Activated T-cell treated with anti-CD3 and anti-CD28 coated beads, Interleukin-2, amount 50 U/mL, for 4 hours (primary cell): ENCODE measurements at regions not wholly inside any gene's neighbourhood (a gene's known extent, or its start where the extent isn't known, plus 50 kb on each side); places are given as distances from the start of the nearest gene placed in this dataset.

Experiments
- ATAC-seq, 2 donors: fragments of 200-7000 bp; cut with Tn5 transposase; one replicate each; pipeline ENCODE4 v1.10.0; 2021
- DNase-seq: peaks from one replicate; pipeline ENCODE4 v3.0.0-alpha.2; 2020
- H3K27me3 Mint-ChIP-seq: one replicate; pipeline ENCODE4 v1.8.0; 2021; ENCODE audit warnings: low read depth, mixed read lengths
- H3K36me3 Mint-ChIP-seq: one replicate; pipeline ENCODE4 v1.8.0; 2022; ENCODE audit warnings: mixed read lengths; ENCODE audit not compliant: insufficient read depth
- H3K4me1 Mint-ChIP-seq: one replicate; pipeline ENCODE4 v1.8.0; 2021; ENCODE audit warnings: low read depth, mixed read lengths
- H3K4me3 Mint-ChIP-seq: one replicate; pipeline ENCODE4 v1.8.0; 2021; ENCODE audit warnings: mild to moderate bottlenecking, moderate library complexity, mixed read lengths
- H3K9me3 Mint-ChIP-seq: one replicate; pipeline ENCODE4 v1.8.0; 2021; ENCODE audit warnings: mixed read lengths

DNA sequence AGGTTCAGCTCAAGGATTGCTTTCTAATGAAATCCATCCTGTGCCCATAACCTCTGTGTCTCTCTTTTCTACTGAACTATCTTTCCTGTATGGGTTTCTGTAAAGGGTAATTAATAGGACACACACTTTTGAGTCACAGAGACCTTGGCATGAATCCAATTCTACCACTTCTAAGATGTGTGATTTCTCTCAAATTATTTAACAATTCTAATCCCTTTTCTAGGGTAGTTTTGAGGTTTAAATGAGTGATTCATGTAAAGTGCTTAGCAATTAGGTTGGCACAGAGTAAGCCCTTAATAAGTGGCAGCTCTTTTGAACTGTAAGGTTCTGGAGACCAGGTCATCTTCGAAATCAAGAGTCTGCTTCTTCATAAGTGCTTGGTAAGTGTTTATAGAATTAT is 202.7 kb downstream of the RASSF9 start:
- no peaks in the 10 kb centered on the region for H3K36me3 Mint-ChIP-seq
- no peaks in the 10 kb centered on the region for H3K4me1 Mint-ChIP-seq
- ATAC-seq (no peak), DNase-seq (no peak)
- H3K9me3 Mint-ChIP-seq: peaks cover 12% of the 10 kb centered on the region
- H3K27me3 Mint-ChIP-seq: no peaks in the 10 kb centered on the region
- no peak overlapping the region for H3K4me3 Mint-ChIP-seq

- Mint-ChIP-seq H3K36me3 (no peaks in the 10 kb centered on the region), H3K4me1 (no peaks in the 10 kb centered on the region), H3K4me3 (no peak overlapping the region), H3K9me3 (peaks cover 17% of the 10 kb centered on the region), H3K27me3 (no peaks in the 10 kb centered on the region)
- DNase-seq (no peak), ATAC-seq (no peak)
Observed at GRCh38 chr12:85639834-85640233, 196.4 kb downstream of the RASSF9 start.

- Mint-ChIP-seq H3K4me3 (no peak overlapping the region), H3K36me3 (no peaks in the 10 kb centered on the region), H3K27me3 (no peaks in the 10 kb centered on the region), H3K9me3 (peaks cover 13% of the 10 kb centered on the region), H3K4me1 (no peaks in the 10 kb centered on the region)
- DNase-seq: no peak
- ATAC-seq: no peak
Observed at GRCh38 chr12:85641796-85642195, 194.4 kb downstream of the RASSF9 start.

- no peak for DNase-seq
- peaks cover 13% of the 10 kb centered on the region for H3K9me3 Mint-ChIP-seq
- H3K27me3 Mint-ChIP-seq: no peaks in the 10 kb centered on the region
- H3K4me1 Mint-ChIP-seq: no peaks in the 10 kb centered on the region
- no peaks in the 10 kb centered on the region for H3K36me3 Mint-ChIP-seq
- H3K4me3 Mint-ChIP-seq: no peak overlapping the region
- no peak for ATAC-seq
Observed at GRCh38 chr12:85642288-85642687, 193.9 kb downstream of the RASSF9 start.

- Mint-ChIP-seq H3K4me3 (no peak overlapping the region), H3K27me3 (no peaks in the 10 kb centered on the region), H3K4me1 (no peaks in the 10 kb centered on the region), H3K36me3 (no peaks in the 10 kb centered on the region), H3K9me3 (peaks cover 13% of the 10 kb centered on the region)
- no peak for DNase-seq
- no peak for ATAC-seq
Observed at GRCh38 chr12:85642808-85643207, 193.4 kb downstream of the RASSF9 start.

GRCh38 chr12:85644508-85644907 is 191.7 kb downstream of the RASSF9 start:
- Mint-ChIP-seq H3K9me3 (peaks cover 19% of the 10 kb centered on the region), H3K4me3 (no peak overlapping the region), H3K27me3 (no peaks in the 10 kb centered on the region), H3K36me3 (no peaks in the 10 kb centered on the region), H3K4me1 (no peaks in the 10 kb centered on the region)
- ATAC-seq (no peak), DNase-seq (no peak)

- Mint-ChIP-seq H3K27me3 (no peaks in the 10 kb centered on the region), H3K4me3 (no peak overlapping the region), H3K36me3 (no peaks in the 10 kb centered on the region), H3K9me3 (peaks cover 32% of the 10 kb centered on the region), H3K4me1 (no peaks in the 10 kb centered on the region)
- ATAC-seq (no peak), DNase-seq (no peak)
Observed at GRCh38 chr12:85653731-85654455, 182.3 kb downstream of the RASSF9 start.

GRCh38 chr12:85654456-85654840 is 181.8 kb downstream of the RASSF9 start:
- Mint-ChIP-seq H3K27me3 (no peaks in the 10 kb centered on the region), H3K4me1 (no peaks in the 10 kb centered on the region), H3K4me3 (no peak overlapping the region), H3K36me3 (no peaks in the 10 kb centered on the region), H3K9me3 (peaks cover 32% of the 10 kb centered on the region)
- no peak for DNase-seq
- ATAC-seq: no peak

GRCh38 chr12:85656561-85656960 is 179.6 kb downstream of the RASSF9 start:
- ATAC-seq (no peak), DNase-seq (no peak)
- Mint-ChIP-seq H3K27me3 (no peaks in the 10 kb centered on the region), H3K4me1 (no peaks in the 10 kb centered on the region), H3K9me3 (peaks cover 19% of the 10 kb centered on the region), H3K36me3 (no peaks in the 10 kb centered on the region), H3K4me3 (no peak overlapping the region)

DNA sequence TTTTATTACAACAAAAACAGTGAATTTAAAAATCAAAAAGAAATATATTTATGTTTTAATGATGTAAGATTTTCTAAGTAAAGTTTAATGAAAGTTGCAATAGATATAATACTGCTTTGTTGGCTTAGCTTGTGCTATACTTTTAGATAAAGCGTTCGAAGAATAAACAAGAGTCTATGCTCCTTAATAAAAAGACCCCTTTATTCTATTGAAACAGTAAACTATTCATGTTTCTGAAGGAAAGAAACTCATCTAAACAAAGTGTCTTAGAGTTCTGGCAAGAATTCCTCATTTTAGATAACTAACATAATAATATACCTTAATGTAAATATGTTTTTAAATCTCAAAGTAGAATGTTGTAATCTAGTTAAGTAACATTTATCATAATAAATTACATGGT is 179.0 kb downstream of the RASSF9 start:
- ATAC-seq (no peak), DNase-seq (no peak)
- no peaks in the 10 kb centered on the region for H3K27me3 Mint-ChIP-seq
- no peaks in the 10 kb centered on the region for H3K4me1 Mint-ChIP-seq
- H3K36me3 Mint-ChIP-seq: no peaks in the 10 kb centered on the region
- no peak overlapping the region for H3K4me3 Mint-ChIP-seq
- H3K9me3 Mint-ChIP-seq: peaks cover 14% of the 10 kb centered on the region

DNA sequence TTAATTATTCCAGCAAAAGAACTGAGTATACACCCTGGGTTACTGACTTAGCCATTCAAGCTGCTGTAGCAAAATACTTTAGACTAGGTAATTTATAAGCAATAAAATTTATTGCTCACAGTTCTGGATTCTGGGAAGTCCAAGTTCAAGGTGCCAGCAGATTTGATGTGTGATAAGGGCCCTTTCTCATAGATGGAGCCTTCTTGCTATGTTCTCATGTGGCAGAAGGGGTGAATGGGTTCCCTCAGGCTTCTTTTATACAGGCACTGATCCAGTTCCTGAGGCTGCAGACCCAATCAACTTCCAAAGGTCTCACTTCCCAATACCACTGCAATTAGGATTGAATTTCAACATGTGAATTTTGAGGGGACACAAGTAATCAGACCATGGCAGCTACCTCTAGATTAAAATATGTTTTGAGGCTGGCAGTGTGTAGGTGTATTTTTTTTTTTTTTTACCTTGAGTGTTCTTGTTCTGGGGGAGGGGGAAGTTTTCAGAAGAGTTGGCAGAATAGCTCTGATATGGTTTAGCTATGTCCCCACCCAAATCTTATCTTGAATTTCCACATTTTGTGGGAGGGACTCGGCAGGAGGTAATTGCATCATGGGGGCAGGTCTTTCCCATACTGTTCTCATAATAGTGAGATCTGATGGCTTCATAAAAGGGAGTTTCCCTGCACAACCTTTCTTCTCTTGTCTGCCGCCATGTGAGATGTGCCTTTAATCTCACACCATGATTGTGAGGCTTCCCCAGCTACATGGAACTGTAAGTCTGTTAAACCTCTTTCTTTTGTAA is 178.2 kb downstream of the RASSF9 start:
- no peaks in the 10 kb centered on the region for H3K27me3 Mint-ChIP-seq
- DNase-seq: no peak
- no peaks in the 10 kb centered on the region for H3K4me1 Mint-ChIP-seq
- peaks cover 19% of the 10 kb centered on the region for H3K9me3 Mint-ChIP-seq
- no peaks in the 10 kb centered on the region for H3K36me3 Mint-ChIP-seq
- H3K4me3 Mint-ChIP-seq: no peak overlapping the region
- no peak for ATAC-seq

- Mint-ChIP-seq H3K36me3 (no peaks in the 10 kb centered on the region), H3K4me3 (no peak overlapping the region), H3K4me1 (no peaks in the 10 kb centered on the region), H3K9me3 (peaks cover 24% of the 10 kb centered on the region), H3K27me3 (no peaks in the 10 kb centered on the region)
- ATAC-seq (no peak), DNase-seq (no peak)
Observed at GRCh38 chr12:85659754-85660530, 176.3 kb downstream of the RASSF9 start.

- ATAC-seq (no peak), DNase-seq (no peak)
- H3K4me1 Mint-ChIP-seq: no peaks in the 10 kb centered on the region
- H3K27me3 Mint-ChIP-seq: no peaks in the 10 kb centered on the region
- H3K36me3 Mint-ChIP-seq: no peaks in the 10 kb centered on the region
- no peak overlapping the region for H3K4me3 Mint-ChIP-seq
- peaks cover 20% of the 10 kb centered on the region for H3K9me3 Mint-ChIP-seq
Observed at GRCh38 chr12:85661461-85662206, 174.6 kb downstream of the RASSF9 start.

- Mint-ChIP-seq H3K4me1 (no peaks in the 10 kb centered on the region), H3K4me3 (no peak overlapping the region), H3K27me3 (no peaks in the 10 kb centered on the region), H3K9me3 (peaks cover 20% of the 10 kb centered on the region), H3K36me3 (no peaks in the 10 kb centered on the region)
- no peak for DNase-seq
- ATAC-seq: no peak
Observed at GRCh38 chr12:85662207-85662602, 174.0 kb downstream of the RASSF9 start.
